Muscle of leg (tissue), 3 donors: ENCODE measurements at regions not wholly inside any gene's neighbourhood (a gene's known extent, or its start where the extent isn't known, plus 50 kb on each side); places are given as distances from the start of the nearest gene placed in this dataset.
A peak's percentile ranks its signal among the peaks of the same experiment; 100 is the strongest.

ENCODE experiments used
- DNase-seq: peaks from one replicate; pipeline ENCODE4 v3.0.0; 2013
- H3K27ac ChIP-seq: one replicate; pipeline ENCODE4 v1.5.1; 2013; ENCODE audit warnings: mild to moderate bottlenecking, low read length, control low read depth
- H3K27me3 ChIP-seq: one replicate; pipeline ENCODE4 v1.6.1; 2013; ENCODE audit warnings: low read length; ENCODE audit not compliant: control insufficient read depth, insufficient read depth
- H3K36me3 ChIP-seq: one replicate; pipeline ENCODE4 v1.6.1; 2013; ENCODE audit warnings: low read length; ENCODE audit not compliant: control insufficient read depth, insufficient read depth
- H3K4me1 ChIP-seq: one replicate; pipeline ENCODE4 v1.6.1; 2013; ENCODE audit warnings: low read length; ENCODE audit not compliant: control insufficient read depth, insufficient read depth
- H3K4me3 ChIP-seq: one replicate; pipeline ENCODE4 v1.5.1; 2013; ENCODE audit warnings: low read length, control low read depth
- H3K9me3 ChIP-seq: replicated peaks from 2 replicates; pipeline ENCODE4 v1.6.1; 2013; ENCODE audit warnings: low read depth, low read length; ENCODE audit not compliant: control insufficient read depth
- WGBS: methylation state at CpG from one replicate; pipeline ENCODE4 v1.1.5; 2013; ENCODE audit warnings: missing lambda C conversion rate; ENCODE audit not compliant: insufficient coverage; 5-methylcytosine and 5-hydroxymethylcytosine counted together

DNA sequence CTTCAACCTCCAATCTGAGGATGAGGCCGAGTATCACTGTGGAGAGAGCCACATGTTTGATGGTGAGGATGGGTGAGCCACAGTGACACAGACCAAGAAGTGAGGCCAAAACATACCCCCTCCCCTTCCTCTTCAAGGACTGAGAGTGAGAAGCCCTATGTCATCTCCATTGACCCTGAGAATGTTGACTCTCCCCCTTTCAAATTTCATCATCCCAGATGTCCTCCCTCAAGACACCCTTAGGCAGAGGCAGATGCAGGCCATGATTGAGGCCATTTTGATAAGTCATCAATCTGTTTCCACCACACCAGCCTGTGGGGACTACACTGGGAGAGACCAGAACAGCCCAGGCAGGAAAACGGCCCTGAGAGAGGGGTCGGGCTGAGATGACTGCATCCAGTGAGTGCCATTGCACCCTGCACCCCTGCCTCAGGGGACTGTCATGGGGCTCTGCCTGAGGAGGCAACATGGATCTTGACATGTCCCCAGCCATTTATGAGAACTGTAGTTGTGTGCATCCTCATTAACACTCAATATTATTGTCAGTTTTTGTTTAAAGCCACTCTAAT, 84.2 kb upstream of the IGLL5 start:
- H3K36me3 ChIP-seq: no peaks in the 10 kb centered on the region
- WGBS: 69% methylated on average over 2 of the region's 3 CpGs
- H3K4me3 ChIP-seq: no peak overlapping the region
- no peak overlapping the region for H3K27ac ChIP-seq
- H3K9me3 ChIP-seq: no peaks in the 10 kb centered on the region
- peaks cover 19% of the 10 kb centered on the region for H3K4me1 ChIP-seq
- DNase-seq: no peak
- no peaks in the 10 kb centered on the region for H3K27me3 ChIP-seq

GRCh38 chr22:22810018-22810427, 77.6 kb upstream of the IGLL5 start:
- H3K27ac ChIP-seq: no peak overlapping the region
- DNase-seq: no peak
- 58% methylated on average over 5 of the region's 5 CpGs for WGBS

DNA sequence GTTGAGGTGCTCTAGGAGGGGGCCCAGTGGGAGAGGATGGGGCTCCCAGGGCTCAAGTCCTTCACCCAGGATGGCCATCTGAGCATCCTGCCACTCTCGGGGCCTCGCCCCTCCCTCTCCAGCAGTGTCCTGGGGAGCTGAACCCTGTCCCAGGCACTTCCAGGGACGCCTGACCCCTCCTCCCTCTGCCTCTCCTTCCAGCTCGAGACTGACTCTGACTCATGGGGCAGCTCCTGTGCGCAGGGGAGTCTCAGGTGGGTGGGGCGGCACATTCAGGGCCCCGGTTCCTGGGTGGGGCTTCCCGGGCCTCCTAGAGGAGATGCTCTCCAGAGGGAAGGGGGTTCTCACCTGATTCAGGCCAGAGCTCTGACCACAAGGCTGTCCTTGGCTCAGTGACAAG, 77.1 kb upstream of the IGLL5 start:
- Histone ChIP-seq H3K4me1 (no peaks in the 10 kb centered on the region), H3K9me3 (no peaks in the 10 kb centered on the region), H3K27me3 (no peaks in the 10 kb centered on the region), H3K27ac (no peak overlapping the region), H3K4me3 (no peak overlapping the region), H3K36me3 (no peaks in the 10 kb centered on the region)
- WGBS: 26% methylated on average over 4 of the region's 8 CpGs
- no peak for DNase-seq

More at GRCh38 chr22:22810018-22810427, 77.6 kb upstream of the IGLL5 start:
- Histone ChIP-seq H3K4me3 (no peak overlapping the region), H3K27me3 (no peaks in the 10 kb centered on the region), H3K9me3 (no peaks in the 10 kb centered on the region), H3K36me3 (no peaks in the 10 kb centered on the region), H3K4me1 (no peaks in the 10 kb centered on the region)

GRCh38 chr22:22811016-22812009, 76.3 kb upstream of the IGLL5 start:
- Histone ChIP-seq H3K27me3 (no peaks in the 10 kb centered on the region), H3K27ac (no peak overlapping the region), H3K36me3 (no peaks in the 10 kb centered on the region), H3K9me3 (no peaks in the 10 kb centered on the region), H3K4me3 (no peak overlapping the region), H3K4me1 (no peaks in the 10 kb centered on the region)
- DNase-seq: no peak
- WGBS: 100% methylated on average over 3 of the region's 8 CpGs

GRCh38 chr22:22812031-22812905, 75.3 kb upstream of the IGLL5 start:
- no peak overlapping the region for H3K4me3 ChIP-seq
- no peak for DNase-seq
- H3K27me3 ChIP-seq: no peaks in the 10 kb centered on the region
- H3K27ac ChIP-seq: no peak overlapping the region
- H3K36me3 ChIP-seq: no peaks in the 10 kb centered on the region
- 71% methylated on average over 5 of the region's 10 CpGs for WGBS
- H3K4me1 ChIP-seq: no peaks in the 10 kb centered on the region
- no peaks in the 10 kb centered on the region for H3K9me3 ChIP-seq

GRCh38 chr22:22813126-22814075, 74.2 kb upstream of the IGLL5 start:
- H3K27me3 ChIP-seq: no peaks in the 10 kb centered on the region
- no peak for DNase-seq
- no peak overlapping the region for H3K27ac ChIP-seq
- whole genome bisulfite sequencing: 61% methylated on average over 3 of the region's 3 CpGs
- H3K9me3 ChIP-seq: no peaks in the 10 kb centered on the region
- H3K4me3 ChIP-seq: no peak overlapping the region
- no peaks in the 10 kb centered on the region for H3K4me1 ChIP-seq
- no peaks in the 10 kb centered on the region for H3K36me3 ChIP-seq

GRCh38 chr22:22814666-22815396, 72.8 kb upstream of the IGLL5 start:
- WGBS: 82% methylated on average over 13 of the region's 14 CpGs

DNA sequence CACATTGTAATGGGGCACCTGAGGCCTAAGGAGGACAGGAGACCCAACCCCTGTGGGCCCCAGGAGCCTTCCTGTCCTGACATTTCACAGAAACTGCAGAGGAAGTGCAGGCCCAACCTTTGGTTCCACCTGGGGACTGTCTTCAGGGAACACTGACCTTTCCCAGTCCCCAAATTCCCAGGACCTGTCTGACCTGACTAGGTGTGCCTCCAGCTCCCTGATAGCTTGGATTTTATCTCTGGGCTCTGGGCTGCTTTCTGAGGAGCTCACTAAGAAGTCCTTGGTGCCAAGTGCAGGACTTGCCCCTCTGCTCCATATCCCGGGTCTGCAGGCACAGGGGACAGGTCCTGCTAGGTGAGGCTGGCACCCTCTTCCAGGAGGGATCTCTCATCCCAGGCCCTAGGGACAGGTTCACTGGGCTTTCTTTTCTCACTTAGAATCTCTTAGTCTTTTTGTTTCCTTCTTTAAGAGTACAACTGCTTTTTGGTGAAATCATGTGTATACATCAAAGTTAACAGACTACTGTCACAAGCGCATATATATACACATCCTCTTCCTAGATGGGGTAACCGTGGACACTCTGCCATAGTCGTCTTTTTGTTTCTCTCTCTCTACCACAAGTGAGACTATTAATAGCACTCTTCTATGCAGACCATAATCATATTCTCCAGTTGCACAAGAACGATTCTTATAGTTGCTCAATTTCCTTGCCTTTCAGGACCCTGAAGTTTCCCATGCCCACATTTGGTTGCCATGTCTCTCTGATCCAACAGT, 72.0 kb upstream of the IGLL5 start:
- H3K4me3 ChIP-seq: no peak overlapping the region
- no peak overlapping the region for H3K27ac ChIP-seq
- no peaks in the 10 kb centered on the region for H3K36me3 ChIP-seq
- H3K27me3 ChIP-seq: no peaks in the 10 kb centered on the region
- no peaks in the 10 kb centered on the region for H3K9me3 ChIP-seq
- peak; percentile 16 for DNase-seq
- H3K4me1 ChIP-seq: no peaks in the 10 kb centered on the region
- WGBS: 73% methylated on average over 5 of the region's 5 CpGs

More at GRCh38 chr22:22814666-22815396, 72.8 kb upstream of the IGLL5 start:
- no peak overlapping the region for H3K27ac ChIP-seq
- no peaks in the 10 kb centered on the region for H3K36me3 ChIP-seq
- H3K27me3 ChIP-seq: no peaks in the 10 kb centered on the region
- H3K9me3 ChIP-seq: no peaks in the 10 kb centered on the region
- H3K4me3 ChIP-seq: no peak overlapping the region
- H3K4me1 ChIP-seq: no peaks in the 10 kb centered on the region
- no peak for DNase-seq
